ENCODE measurements at regions not wholly inside any gene's neighbourhood (a gene's known extent, or its start where the extent isn't known, plus 50 kb on each side); places are given as distances from the start of the nearest gene placed in this dataset.

DNA sequence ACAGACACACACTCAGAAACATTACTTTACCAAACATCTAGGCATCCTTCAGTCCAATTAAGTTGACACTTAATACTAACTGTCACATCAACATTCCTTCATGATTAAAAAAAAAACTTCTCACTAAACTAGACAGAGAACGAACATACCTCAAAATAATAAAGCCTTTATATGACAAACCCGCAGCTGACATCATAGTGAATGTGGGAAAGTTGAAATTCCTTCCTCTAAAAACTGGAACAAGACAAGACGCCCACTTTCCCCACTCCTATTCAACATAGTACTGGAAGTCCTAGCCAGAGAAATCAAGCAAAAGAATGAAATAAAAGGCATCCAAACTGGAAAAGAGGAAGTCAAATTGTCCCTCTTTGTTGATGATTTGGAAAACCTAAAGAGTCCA is 96.9 kb upstream of the PPP1R9A start:
- TF ChIP-seq POLR2A (IDR thresholded peaks at IDR 0.05): no peak
- TF ChIP-seq POLR2AphosphoS5 (IDR thresholded peaks at IDR 0.05): no peak
- TF ChIP-seq CTCF (IDR thresholded peaks at IDR 0.05): no peak
- no peaks in the 10 kb centered on the region for H3K4me1 ChIP-seq
- no peak overlapping the region for H3K27ac ChIP-seq
- H3K9me3 ChIP-seq: no peaks in the 10 kb centered on the region
- H3K27me3 ChIP-seq: no peaks in the 10 kb centered on the region
- H3K4me3 ChIP-seq: no peak overlapping the region
- no peak for DNase-seq (ENCODE audit: low spot score in 2 of 2)
- intact Hi-C loops (cut with DNase I; ENCODE audit: low total_unique reads): no loop called here
- H3K36me3 ChIP-seq: no peaks in the 10 kb centered on the region

DNA sequence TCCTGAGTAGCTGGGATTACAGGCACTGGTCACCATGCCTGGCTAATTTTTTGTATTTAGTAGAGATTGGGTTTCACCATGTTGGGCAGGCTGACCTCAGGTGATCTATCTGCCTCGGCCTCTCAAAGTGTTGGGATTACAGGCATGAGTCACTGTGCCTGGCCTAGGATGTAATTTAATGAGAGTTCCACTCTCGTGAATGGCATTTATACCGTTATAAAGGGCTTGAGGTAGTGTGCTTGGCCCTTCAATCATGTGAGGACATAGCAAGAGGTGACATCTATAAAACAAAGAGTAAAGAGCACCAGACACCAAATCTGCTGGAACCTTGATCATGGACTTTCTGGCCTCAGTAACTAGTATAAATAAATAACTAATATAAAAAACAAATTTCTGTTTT is 93.5 kb upstream of the PPP1R9A start:
- DNase-seq (ENCODE audit: low spot score in 2 of 2): no peak
- intact Hi-C loops (cut with DNase I; ENCODE audit: low total_unique reads): no loop called here
- Histone ChIP-seq H3K9me3 (peaks cover 3 to 15% of the 10 kb centered on the region in 2 donors), H3K4me1 (no peaks in the 10 kb centered on the region), H3K4me3 (no peak overlapping the region), H3K27me3 (no peaks in the 10 kb centered on the region), H3K36me3 (no peaks in the 10 kb centered on the region), H3K27ac (no peak overlapping the region)
- TF ChIP-seq CTCF (IDR thresholded peaks at IDR 0.05) (no peak), POLR2A (IDR thresholded peaks at IDR 0.05) (no peak), POLR2AphosphoS5 (IDR thresholded peaks at IDR 0.05) (no peak)

DNA sequence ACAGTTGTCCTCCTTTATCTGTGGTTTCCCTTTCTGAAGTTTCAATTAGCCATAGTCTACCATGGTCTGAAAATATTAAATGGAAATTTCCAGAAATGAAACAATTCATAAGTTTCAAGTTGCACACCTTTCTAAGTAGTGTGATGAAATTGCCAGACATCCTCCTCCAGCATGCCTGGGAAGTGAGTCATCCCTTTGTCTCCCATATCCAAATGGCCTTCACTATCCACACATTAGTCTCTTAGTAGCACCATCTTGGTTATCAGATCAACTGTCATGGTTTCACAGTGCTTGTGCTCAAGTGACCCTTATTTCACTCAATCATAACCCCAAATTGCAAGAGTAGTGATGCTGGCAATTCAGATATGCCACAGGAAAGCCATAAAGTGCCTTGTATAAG is 83.4 kb upstream of the PPP1R9A start:
- H3K9me3 ChIP-seq: peaks cover 0 to 4% of the 10 kb centered on the region in 2 donors
- DNase-seq (ENCODE audit: low spot score in 2 of 2): no peak
- no peak overlapping the region for H3K4me3 ChIP-seq
- no peak overlapping the region for H3K27ac ChIP-seq
- no peaks in the 10 kb centered on the region for H3K27me3 ChIP-seq
- intact Hi-C loops (cut with DNase I; ENCODE audit: low total_unique reads): no loop called here
- H3K4me1 ChIP-seq: no peaks in the 10 kb centered on the region
- TF ChIP-seq POLR2A (IDR thresholded peaks at IDR 0.05): no peak
- TF ChIP-seq POLR2AphosphoS5 (IDR thresholded peaks at IDR 0.05): no peak
- TF ChIP-seq CTCF (IDR thresholded peaks at IDR 0.05): no peak
- H3K36me3 ChIP-seq: no peaks in the 10 kb centered on the region

DNA sequence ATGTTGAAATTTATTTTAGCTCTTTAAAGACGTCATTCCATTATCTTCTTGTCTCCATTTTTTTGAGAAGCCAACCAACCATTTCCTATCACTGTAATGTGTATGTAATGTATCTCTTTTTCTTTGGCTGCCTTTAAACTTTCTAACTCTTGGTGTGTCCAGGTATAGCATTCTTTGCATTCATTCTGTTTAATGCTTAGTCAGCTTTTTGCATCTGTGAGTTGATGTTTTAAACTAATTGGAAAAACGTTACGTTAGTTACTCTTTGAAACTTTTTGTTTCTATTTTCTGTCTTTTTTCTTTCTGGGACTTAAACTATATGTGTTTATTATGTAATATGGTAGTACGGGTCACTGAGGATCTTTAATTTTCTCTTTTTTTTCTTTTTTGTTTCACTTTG is 77.4 kb upstream of the PPP1R9A start:
- intact Hi-C loops (cut with DNase I; ENCODE audit: low total_unique reads): no loop called here
- no peak for DNase-seq (ENCODE audit: low spot score in 2 of 2)

GRCh38 chr7:94832051-94832450 is 75.3 kb upstream of the PPP1R9A start:
- Histone ChIP-seq H3K4me1 (no peaks in the 10 kb centered on the region), H3K4me3 (no peak overlapping the region), H3K27me3 (no peaks in the 10 kb centered on the region), H3K9me3 (peaks cover 0 to 6% of the 10 kb centered on the region in 2 donors), H3K27ac (no peak overlapping the region), H3K36me3 (no peaks in the 10 kb centered on the region)
- no peak for DNase-seq (ENCODE audit: low spot score in 2 of 2)
- intact Hi-C loops (cut with DNase I; ENCODE audit: low total_unique reads): no loop called here
- TF ChIP-seq POLR2A (IDR thresholded peaks at IDR 0.05): no peak
- no peak for TF ChIP-seq POLR2AphosphoS5 (IDR thresholded peaks at IDR 0.05)
- no peak for TF ChIP-seq CTCF (IDR thresholded peaks at IDR 0.05)

More for the DNA sequence above, 77.4 kb upstream of the PPP1R9A start:
- Histone ChIP-seq H3K27ac (no peak overlapping the region), H3K4me1 (no peaks in the 10 kb centered on the region), H3K36me3 (no peaks in the 10 kb centered on the region), H3K27me3 (no peaks in the 10 kb centered on the region), H3K9me3 (peaks cover 0 to 10% of the 10 kb centered on the region in 2 donors), H3K4me3 (no peak overlapping the region)
- TF ChIP-seq CTCF (IDR thresholded peaks at IDR 0.05) (no peak), POLR2AphosphoS5 (IDR thresholded peaks at IDR 0.05) (no peak), POLR2A (IDR thresholded peaks at IDR 0.05) (no peak)

All from breast epithelium (tissue), 4 donors.